ENCODE measurements at regions not wholly inside any gene's neighbourhood (a gene's known extent, or its start where the extent isn't known, plus 50 kb on each side); places are given as distances from the start of the nearest gene placed in this dataset.

DNA sequence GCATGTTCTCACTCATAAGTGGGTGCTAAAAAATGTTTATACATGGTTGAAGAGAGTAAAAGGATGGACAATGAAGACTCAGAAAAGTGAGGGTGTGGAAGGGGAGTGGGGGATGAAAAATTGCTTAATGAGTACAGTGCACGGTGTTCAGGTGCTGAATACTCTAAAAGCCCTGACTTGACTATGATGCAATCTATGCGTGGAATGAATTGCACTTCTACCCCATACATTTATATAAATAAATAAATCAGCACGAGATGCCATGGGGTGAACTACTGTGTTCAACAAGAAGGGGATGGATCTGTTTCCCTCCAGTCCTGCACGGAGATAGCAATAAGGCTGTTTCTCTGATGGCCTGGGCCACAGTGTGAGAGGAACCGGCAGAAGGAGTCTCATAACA is 254.3 kb upstream of the LYZL1 start:
- DNase-seq: no peak

DNA sequence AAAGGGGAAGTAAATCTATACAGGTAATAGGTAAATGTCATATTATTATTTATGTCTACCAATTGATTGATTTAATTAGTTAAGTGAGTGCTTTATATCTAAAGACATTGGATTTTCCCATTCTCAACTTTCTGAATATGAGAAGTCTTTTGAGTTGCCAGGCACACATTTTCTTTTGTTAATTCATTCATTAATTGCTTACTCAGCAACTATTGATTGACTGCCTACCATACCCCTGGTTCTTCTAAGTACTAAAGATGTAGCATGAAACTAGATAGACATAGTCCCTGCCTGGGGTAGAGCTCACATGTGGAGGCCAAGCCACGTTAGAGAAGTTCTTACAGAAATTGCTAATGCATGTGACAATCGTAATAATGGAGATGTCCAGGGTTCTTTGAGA is 253.1 kb upstream of the LYZL1 start:
- DNase-seq: no peak

DNA sequence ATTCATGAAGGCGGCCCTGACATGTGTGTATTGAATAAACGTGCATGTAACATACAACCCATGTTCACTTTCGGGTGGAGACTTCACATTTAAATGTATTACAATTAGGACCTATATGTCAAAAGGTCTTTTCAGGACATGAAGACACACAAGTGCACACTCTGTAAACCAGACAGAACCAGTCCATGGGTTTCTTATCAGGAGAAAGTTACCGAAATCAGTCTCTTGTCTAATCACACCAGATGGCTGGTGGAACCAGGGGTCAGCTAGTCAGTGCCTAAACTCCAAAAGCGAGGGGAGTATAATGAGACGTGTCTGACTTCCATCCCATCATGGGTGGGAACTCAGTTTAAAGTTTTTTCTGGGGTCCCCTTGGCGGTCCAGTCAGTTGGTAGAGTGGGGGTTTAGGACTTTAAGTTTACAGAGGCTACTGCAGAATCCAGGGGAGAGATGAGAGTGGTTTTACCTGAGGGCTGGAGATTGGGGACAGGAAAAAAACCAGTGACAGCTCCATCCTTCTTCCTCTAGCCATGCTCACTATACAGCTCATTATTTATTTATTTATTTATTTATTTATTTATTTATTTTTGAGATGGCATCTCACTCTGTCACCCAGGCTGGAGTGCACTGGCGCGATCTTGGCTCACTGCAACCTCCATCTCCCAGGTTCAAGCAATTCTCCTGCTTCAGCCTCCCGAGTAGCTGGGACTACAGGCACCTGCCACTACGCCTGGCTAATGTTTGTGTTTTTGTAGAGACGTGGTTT is 251.3 kb upstream of the LYZL1 start:
- no peak for DNase-seq

DNA sequence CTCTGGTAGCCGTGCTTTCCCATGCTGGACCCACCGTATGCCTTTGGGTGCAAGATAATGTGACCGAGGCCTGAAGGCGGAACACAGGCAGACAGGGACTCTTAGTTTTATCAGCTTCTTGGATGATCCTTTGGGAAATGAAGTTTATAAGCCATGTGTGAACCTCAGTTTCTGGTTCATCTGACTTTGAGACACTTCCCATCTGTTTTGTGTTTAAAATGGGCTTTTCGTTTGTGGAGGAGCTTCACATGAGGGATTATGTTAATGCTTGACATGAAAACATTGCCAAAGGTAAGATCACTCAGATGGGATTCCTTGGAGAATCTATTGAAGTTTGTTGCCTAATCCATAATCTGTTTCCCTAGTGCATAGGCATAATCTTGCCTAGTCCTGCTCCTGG is 249.8 kb upstream of the LYZL1 start:
- DNase-seq: no peak

DNA sequence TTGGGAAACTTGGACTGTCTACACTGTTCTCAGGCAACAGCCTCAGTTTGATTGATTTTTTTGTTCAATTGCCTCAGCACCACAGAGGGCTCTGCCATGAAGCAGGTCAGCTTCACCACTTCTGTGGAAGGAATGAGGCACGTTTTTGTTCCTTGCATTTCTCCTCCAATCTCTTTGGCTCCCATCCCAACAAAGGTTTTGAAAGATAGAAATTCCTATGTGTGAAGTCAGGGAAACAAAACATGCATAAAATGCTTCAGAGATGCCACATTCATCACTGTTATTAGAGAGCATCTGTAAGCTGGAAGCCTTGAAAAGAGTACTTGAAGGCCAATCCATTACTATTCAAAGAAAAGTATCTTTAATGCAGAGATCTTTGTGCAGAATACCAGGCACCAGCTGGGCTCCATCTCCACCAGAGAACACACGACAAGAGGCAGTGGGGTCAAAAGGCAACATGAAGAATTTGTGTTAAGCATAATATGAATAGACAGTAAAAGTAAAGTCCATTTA is 249.1 kb upstream of the LYZL1 start:
- no peak for DNase-seq

DNA sequence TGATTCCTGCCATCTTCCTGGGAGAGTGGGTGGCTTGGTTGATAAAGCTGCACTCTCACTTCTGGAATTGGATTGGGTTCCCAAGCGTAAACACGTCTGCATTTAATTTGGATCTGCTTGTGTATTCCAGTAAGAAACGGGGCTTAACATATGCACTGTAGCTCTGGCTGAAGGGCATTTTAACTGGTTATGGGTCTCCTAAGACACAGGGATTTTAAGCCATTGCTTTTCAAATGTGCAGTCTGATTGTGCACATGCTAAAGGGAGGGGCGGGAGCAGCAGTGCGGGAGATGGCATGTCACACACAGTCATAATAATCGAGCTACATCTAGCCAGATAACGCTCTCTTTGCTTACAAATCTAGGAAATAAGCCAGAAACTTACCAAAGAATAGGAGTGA is 247.3 kb upstream of the LYZL1 start:
- no peak for DNase-seq

DNA sequence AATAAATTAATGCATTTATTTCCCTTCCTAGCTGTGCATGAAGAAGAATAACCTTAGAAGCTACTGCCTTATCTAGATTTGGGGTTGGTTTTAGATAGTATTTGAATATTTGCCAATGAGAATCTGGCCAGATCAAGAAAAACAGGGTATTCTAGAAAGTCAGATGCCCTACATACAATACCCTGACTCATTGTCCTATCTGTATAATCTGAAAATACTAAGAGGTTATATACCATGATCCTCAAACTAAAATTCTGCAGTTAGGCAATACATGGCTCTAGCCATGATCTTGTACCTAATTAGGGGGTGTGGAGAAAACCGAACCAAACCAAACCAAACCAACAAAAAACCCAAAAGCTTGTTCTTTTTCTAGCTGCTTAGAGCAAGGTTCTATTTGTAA is 240.4 kb upstream of the LYZL1 start:
- DNase-seq: no peak

DNA sequence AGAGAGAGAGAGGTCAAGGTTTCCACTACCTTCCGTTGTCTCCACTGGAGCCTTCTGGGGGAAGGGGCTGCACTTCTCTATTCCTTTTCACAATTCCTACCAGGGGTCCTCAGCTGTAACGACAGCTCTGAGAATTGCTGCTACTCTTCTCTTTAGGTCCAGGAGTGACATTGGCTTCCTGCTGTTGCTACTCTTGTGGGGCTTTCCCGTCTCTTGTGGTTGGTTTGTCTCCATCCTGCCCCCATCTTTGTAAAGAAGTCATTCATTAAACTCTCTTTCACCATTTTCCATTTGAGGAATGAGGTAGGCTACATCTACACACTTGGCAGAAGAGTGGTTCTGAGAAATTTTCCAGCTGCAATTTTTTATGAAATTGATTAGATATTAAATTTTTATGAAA is 238.8 kb upstream of the LYZL1 start:
- no peak for DNase-seq

DNA sequence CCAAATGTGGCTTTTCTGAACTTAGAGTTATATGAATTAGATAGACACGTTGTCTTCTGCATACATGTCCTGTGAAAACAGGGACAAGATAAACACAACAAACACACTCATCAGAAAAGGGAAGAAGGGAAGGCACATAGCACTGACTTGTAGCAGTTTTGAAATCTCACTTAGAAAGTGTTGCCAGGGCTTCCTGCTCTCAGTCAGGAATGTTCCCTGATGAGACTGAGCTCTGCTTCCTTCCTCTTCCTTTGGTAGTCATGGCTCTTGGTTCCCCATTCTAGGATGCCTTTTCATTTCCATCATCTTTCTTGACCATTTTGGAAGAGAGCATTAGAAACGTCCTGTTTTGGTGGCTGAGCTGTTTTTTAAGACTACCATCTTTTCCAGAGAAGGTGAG is 233.8 kb upstream of the LYZL1 start:
- no peak for DNase-seq

DNA sequence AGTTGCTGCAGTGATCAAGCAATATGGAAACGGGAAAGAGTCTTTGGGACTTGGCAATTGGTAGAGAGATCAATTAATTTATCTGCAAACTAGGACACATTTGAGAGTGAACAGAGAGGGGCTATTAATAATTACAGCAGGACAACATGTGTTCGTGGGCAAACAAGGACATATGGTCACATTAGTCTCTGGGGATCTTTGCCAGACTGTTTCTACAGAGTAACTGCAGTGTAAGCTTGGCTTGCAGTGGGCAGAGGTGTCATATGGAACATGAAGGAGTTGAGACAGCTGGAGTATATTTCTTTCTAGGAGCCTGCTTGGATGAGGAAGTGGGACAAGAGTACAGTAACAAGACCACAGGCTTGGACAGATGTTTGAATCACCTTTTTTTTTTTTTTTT is 232.1 kb upstream of the LYZL1 start:
- DNase-seq: no peak

DNA sequence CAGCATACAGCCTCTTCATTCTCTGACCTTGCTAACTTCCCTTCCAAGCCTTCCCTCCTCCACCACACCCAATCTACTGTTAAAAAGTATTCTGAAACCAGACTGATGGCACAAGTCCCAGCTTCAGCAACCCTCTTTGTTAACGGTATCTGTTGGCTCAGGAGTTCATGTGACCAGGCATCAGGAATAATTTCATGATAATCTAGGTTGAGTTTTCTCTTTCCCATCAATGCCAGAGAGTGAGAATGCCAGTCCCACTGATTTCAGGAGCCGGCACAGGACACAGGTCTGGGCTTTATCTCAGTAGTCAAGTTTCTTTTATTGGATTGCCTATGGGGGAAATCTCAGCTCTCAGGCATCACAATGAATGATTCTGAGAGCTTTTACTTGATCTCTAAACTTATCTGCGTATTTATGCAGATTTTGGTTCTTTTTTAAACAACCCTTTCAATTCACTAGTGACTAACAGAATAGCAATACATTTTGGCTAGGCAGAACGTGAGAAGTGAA is 231.0 kb upstream of the LYZL1 start:
- DNase-seq: no peak

DNA sequence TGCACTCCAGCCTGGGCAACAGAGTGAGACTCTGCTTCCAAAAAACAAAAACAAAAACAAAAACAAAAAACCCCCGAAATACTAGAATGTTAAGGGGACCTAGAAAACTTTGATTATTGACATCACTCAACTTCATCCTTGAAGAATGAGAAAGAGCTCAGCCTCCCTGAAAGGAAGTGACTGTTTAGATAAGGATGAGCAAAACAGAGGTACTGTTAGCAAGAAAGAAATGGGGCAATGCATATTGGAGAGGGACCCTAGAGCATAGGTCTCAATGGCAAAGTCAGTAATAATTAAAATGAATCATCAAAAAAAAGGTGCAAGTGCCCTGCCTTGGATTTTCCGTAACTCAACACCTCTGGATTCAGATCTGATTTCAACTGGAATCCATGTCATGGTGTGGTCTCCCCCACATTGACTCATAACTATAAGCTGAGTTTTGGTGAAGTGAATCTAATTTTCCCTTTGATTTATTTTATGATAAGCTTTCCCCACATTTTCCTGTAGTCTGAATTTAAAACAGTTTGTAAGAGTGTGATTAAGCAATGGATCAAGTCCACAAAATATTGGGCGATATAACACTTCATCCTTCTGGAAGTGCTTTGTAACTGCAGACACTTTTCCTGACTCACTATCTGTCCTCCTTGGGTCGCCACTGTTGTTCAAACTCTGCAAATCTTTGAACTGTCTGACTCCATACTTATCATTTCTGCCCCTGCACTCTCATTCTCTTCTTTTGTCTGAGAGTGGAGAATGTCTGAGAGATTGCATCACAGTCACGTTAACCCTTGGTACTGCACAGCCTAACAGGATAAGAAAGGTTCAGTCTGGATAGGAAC is 224.8 kb upstream of the LYZL1 start:
- DNase-seq: no peak

DNA sequence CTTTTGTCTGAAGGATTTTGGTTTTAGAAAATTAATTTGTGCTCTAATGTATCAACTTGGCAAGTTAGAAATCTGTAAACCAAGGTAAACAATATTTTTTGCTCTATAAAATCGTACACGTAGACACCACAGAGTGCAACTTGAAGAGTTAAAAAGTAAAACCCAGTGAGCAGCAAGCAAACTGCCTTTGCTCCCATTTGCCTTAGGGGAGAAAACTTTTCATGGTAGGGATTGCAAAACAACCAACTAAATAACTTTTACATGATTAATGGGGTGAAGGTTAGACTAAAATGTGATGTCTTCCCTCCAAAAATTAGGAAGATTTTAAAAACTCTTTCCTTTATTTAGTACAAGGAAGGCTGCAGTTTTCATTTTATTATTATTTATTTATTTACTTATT is 224.2 kb upstream of the LYZL1 start:
- DNase-seq: no peak

DNA sequence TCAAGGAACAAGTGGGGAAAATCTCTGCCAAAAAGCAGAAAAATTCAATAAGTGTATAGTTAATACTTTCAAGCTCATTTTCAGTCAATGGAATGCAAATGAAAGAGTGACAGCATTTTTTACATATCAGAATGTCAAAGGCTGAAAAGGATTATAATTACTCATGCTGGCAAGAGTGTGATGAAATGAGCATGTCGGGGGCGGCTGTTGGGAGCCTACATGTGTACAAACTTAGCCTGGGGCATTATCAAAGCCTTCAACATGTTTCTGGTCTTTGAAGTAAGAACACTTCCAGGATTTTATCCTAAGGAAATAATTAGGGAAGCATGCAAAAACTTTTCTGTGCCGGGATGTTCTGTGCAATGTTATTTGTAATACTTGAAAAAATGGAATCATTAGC is 221.7 kb upstream of the LYZL1 start:
- no peak for DNase-seq

DNA sequence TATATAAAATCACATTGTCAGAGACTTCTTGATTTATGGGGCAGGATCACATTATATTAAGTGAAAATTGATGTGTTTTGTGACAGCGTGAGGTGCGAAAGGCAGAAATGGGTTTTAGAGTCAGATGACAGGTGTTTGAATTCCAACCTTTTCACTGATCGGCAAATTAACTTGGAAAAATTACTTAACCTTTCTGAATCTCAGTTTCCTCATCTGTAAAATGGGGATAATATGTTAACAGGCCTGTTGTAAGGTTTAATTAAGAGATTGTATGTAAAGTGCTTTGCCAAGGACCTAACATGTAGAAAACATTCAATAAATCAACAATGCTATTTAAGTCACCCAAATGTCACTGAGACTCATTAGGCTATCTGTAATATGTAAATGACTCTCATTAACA is 221.2 kb upstream of the LYZL1 start:
- DNase-seq: no peak

DNA sequence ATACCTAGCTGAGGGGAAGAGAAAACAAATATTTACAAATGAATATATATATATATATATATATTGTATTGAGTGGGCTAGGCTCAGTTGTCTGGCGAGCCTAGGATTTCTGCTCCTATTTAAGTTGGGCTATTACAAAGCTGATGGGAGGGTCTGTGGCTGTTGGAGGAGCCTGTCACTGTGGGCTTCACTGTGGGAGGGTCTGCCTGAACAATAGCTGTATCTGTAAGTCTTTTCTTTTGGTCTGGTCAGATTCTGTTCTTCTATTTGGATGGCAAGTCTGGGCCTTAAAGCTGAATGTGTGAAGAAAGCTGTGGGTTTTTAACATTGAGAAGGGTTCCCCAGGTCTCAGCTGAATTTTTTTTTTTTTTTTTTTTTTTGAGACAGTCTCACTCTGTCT is 220.6 kb upstream of the LYZL1 start:
- no peak for DNase-seq

DNA sequence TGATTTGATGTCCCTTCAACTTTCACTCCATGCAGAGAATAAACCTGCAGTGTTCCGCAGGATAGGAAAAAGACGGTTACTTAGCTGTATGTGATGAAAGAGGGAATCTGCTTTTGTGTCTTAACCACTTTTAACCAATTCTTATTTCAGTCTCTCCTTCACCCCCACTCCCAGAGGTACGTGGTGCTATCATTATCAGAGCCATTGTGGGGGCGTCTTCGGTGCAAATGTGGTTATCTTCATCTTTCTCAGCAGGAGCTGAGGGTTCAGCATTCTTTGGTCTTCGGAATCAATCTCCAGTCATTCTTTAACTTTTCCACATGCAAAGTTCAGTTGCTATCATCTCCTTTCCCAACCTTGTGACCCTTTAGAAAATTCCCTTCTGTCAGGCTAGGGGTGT is 219.9 kb upstream of the LYZL1 start:
- DNase-seq: no peak

DNA sequence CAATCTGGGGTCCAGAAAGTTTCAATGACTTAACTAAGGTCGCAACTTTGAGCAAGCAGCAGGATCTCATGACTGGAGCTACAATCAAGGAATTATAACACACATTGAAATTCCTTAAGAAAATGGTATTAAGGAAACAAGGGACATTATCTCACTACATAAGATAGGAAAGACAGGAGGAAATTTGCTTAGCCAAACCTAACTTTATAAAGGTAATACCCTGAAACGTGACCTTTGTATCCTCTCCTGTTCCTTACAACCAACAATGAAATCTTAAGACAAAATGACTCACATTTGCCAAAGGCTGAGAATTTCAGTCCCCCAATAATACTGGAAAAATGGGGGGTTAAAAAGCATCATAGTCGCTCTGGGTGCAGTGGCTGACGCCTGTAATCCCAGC is 218.9 kb upstream of the LYZL1 start:
- DNase-seq: no peak

DNA sequence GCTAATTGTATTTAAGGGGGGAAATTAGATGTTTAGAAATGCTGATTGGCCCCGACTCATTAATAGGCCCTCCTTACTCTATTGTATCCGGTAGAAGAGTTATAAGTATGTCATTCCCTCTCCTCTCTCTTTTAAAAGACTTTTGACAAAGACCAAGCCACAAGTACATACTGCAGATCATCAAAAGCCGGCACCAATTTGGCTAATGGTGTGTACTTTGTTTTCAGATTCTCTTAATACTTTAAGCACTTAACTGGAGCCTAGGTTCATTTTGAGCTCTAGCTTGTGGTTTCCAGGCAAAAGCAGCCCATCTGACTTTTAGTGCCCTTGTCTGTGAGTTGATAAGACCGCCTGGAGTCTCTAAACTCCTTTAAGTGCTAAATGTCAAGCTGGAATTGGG is 210.0 kb upstream of the LYZL1 start:
- DNase-seq: no peak

DNA sequence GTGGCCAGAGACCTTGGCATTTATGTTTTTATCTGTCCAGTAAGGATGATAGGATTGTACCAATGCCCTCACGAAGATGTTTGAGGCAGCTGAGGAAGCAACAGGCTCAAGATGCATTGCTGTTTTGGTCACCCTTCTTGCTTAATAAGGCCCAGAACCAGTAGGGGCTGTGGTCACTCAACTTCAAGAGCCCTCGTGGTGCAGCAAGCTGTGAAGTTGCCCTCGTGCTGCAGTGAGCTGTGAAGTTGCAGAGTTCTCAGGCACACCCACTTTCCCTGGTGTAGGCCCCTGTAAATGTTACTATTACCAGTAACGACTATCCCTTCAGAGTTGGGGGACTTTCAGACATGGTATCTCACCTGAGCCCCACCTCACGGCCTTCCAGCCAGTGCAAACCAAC is 207.6 kb upstream of the LYZL1 start:
- no peak for DNase-seq

DNA sequence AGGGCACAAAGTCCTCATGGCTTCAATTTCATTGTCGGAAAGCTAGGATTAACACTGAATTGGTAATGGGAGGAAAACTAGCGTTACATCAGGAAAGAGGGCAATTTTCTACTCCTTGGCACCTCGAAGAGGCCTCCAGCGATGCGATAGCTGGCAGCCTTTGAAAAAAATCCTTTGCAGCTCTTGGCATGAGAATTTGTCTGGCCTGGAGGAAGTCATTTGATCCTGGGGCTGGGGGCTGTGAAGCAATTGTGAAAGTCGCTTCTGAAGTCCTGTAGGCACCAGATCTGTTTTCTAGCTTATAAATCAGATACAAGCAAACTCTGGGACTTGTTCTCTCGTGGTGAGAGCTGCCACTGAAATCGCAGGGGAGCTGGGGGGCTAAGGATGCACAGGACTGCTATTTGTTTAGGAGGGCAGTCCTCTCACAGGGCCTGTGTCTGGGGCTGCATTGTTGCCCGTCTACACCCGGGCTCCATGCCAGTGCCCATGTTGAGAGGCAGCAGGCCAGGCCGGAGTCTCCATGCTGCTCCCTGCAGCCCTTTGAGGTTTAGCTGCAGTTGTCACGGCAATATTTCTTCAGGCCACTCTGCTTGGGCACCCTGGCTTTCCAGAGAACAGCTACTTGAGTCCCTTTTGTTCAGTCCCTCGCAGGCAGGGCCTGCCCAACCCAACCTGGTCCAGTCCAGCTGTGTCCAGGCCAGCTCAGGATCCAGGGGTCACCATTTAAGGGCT is 206.8 kb upstream of the LYZL1 start:
- no peak for DNase-seq

DNA sequence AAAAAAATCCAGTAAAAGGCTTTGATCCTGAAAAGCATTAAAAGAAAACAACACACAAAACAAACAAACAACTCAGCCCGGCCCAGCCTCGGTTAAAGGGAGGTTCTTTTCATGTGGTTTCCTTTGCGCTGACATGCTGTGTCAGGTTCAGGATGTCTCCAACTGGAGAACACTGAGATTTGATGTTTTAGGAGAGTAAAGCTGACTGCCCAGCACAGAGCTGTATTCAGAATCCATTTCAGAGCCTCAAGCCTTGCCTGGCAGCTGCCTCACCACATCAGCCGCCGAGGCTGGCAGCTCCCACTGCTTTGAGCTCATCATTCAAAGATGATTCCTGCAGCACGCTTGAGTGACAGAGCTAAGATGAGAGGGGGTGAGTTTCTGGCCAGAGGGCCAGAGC is 205.8 kb upstream of the LYZL1 start:
- no peak for DNase-seq

DNA sequence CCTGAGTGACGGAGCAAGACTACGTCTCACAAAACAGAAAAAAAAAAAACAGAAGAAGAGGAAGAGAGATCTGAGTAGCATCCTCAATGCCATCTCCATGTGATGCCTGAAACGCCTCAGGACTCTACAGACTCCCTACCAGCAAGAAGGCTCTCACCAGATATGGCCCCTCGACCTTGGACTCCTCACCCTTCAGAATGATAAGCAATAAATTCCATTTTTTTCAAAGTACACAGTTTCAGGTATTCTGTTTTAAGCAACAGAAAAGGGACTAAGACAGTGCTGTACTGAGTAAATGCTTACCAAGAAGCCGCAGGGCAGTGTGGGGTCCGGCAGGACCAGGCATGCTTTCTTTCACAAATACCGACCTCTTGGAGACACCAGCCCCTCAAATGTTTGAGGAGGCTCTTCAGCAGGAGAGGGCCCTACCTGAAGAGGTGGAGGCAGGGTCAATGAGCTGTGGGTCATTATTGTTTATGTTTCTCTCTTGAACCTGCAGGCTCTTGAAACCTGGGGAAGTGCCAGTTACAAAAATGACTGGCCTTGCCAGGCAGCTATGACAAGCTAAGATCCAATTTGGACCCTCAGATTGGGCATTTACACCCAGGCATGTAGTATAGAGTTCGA is 204.1 kb upstream of the LYZL1 start:
- no peak for DNase-seq
